GF-D8 (cell line): ENCODE measurements at regions not wholly inside any gene's neighbourhood (a gene's known extent, or its start where the extent isn't known, plus 50 kb on each side); places are given as distances from the start of the nearest gene placed in this dataset.

ENCODE experiments used
- DNase-seq: peaks from one replicate; lab custom pipeline; 2025; lab: John Stamatoyannopoulos, UW

- peak; percentile 65 for DNase-seq
These were observed 189.4 kb upstream of the RREB1 start for GRCh38 chr6:6918216-6918983.

- DNase-seq, result no peak
These were observed 188.6 kb upstream of the RREB1 start for GRCh38 chr6:6919173-6919572.

GRCh38 chr6:6920114-6920986 is 187.4 kb upstream of the RREB1 start:
- DNase-seq, result no peak

DNA sequence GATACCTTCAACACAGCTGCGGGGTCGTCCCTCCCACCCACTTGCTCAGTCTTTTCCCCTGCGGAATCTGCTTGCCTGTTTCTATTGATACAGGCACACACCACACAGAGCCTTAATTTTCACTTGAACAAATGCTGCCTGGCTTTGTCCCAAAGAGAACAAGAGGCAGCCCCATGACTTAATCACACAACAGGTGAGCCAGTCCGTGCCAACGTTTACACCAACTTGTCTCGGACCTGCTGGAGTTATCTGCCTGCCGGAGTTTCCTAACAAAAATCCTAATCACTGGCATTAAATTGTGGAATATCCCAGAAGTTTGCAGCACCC is 186.8 kb upstream of the RREB1 start:
- no peak for DNase-seq

DNA sequence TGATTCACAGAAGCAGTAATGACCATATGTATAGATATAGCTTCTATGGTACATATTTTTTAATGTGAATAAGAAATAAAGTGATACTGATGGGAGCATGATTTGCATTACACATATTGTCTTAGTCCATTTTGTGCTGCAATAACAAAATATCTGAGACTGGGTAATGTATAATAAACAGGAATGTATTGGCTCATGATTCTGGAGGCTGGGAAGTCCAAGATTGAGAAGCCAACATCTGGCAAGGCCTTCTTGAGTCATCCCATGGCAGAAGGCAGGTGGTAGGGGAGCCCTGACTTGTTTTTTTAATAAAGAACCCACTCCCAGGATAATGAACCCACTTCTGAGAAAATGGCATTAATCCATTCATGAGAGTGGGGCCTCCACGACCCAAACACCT is 185.6 kb upstream of the RREB1 start:
- no peak for DNase-seq

- DNase-seq, result no peak
These were observed 184.2 kb upstream of the RREB1 start for GRCh38 chr6:6923605-6924004.

- no peak for DNase-seq
These were observed 183.1 kb upstream of the RREB1 start for GRCh38 chr6:6924708-6925107.

GRCh38 chr6:6925391-6926164 is 182.2 kb upstream of the RREB1 start:
- no peak for DNase-seq

- DNase-seq, result peak; percentile 32
These were observed 180.9 kb upstream of the RREB1 start for GRCh38 chr6:6926856-6927255.

DNA sequence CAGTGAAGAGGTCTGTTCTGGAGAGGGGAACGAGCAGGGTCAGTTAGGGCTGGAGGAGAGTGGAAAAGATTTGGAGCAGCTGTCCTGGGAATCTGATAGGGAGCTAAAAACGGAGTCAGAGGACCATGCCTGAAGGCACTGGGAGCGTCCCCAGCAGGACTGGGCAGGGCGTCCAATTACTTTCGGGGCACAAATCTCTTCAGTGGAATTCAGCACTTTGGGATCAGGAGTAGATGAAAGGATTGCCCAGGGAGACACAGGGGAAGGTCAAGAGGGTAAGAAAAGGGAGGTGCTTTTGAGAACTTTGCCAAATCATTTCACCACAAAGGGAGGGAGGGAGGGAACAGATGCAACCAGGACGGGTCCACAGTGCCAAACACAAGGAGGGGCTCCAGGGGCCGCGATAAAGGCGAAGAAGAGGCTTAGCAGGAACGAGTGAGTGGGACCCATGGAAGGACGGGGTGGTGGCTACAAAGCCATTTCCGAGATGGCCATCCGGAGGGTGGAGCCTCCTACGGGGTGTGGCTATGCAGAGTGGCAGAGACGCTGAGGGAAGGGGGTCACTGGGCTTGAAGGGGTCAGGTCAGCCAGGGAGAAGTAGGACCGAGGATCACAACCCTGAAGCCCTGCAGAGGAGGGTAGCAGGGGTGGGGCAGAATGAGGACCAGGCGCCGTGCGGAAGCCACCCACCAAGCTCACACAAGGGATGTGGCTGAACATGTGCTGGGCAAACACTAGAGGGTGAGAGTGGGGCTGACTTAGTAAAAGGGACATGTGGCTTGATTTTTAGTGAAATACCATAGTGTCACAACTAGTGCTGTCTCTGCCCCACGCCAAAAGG is 180.0 kb upstream of the RREB1 start:
- DNase-seq, result no peak

- no peak for DNase-seq
These were observed 177.4 kb upstream of the RREB1 start for GRCh38 chr6:6930223-6930880.

GRCh38 chr6:6931071-6932025 is 176.4 kb upstream of the RREB1 start:
- no peak for DNase-seq

- DNase-seq, result no peak
These were observed 175.4 kb upstream of the RREB1 start for GRCh38 chr6:6932341-6932740.

DNA sequence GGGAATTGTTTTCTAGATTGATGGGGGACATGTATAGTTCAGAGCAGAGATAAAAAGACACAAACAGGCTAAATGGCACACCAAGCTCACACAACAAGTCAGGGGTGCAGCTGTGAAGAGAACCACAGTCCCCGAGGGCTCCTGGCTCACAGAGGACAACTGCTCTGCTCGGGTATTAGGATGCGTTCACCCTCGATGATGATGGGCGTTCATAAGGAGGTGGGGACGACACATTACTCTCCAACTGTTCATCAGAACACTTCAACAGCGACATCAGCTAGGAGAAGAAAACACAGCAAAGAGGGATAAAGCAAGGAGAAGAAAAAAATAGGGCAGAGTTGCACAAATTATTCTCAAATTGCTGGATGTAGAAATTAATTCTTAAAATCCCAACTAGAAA is 174.8 kb upstream of the RREB1 start:
- DNase-seq, result no peak

DNA sequence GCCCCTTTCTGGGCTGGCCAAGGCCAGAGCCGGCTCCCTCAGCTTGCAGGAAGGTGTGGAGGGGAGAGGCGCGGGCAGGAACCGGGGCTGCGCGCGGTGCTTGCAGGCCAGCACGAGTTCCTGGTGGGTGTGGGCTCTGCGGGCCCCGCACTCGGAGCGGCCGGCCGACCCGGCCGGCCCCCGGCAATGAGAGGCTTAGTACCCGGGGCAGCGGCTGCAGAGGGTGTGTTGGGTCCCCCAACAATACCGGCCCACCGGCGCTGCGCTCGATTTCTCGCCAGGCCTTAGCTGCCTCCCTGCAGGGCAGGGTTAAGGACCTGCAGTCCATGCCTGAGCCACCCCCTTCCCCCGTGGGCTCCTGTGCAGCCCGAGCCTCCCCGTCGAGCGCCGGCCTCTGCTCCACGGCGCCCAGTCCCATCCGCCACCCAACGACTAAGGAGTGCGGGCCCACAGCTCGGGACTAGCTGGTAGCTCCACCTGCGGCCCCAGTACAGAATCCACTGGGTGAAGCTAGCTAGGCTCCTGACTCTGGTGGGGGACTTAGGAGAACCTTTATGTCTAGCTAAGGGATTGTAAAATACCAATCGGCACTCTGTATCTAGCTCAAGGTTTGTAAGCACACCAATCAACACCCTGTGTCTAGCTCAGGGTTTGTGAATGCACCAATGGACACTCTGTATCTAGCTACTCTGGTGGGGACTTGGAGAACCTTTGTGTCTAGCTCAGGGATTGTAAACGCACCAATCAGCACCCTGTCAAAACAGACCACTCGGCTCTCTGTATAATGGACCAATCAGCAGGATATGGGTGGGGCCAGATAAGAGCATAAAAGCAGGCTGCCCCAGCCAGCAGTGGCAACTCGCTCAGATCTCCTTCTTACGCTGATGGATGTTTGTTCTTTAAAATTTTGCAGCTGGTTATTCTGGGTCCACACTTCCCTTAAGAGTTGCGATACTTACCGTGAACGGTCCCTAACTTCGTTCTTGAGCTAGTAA is 167.4 kb upstream of the RREB1 start:
- no peak for DNase-seq

DNA sequence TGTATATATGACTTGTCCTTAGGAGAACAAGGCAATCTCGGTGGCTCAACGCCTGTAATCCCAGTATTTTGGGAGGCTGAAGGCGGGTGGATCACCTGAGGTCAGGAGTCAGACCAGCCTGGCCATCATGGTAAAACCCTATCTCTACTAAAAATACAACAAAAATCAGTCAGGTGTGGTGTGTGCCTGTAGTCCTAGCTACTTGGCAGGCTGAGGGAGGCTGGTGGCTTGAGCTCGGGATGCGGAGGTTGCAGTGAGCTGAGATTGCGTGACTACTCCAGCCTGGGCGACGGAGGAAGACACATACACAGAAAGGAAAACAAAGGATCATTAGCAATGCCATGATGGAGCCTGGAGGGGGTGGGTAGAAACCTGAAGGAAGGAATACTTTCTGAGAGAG is 166.6 kb upstream of the RREB1 start:
- DNase-seq, result no peak

DNA sequence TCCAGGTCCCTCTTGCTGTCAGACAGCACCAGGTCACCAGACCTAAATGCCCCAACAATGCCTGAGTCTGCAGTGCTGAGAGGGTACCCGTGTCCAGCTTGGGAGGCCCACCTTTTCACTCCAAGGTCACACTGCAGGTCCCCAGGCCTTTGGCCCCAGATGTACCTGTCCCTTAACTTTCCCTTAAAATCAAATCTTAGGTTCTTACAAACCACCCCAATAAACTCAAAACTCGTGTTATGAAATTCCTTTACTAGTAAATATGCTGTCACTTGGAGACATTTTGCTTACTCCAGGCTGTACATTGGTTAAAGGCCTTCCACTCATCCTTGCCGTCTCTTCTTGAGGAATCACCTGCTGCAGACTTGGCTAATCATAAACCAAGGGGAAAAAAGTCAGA is 165.7 kb upstream of the RREB1 start:
- no peak for DNase-seq

DNA sequence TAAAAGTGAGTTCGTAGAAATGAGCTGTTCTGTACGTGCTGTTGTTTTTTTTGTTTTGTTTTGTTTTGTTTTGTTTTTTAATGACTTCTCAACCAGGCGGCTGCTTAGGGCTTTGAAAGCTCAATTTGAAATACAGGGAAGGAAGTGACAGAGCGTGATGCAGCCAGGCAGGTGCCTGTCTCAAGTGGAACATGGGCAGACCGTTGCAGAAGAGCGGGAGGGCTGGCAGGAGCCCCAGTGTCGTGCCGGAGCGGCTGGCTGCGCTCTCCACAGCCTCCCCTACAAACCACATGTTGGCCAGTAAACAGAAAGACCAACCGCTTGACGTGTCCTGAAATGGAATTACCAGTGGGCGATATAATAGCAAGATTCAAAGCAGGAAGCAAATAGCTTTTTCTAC is 164.9 kb upstream of the RREB1 start:
- DNase-seq, result peak; percentile 98

DNA sequence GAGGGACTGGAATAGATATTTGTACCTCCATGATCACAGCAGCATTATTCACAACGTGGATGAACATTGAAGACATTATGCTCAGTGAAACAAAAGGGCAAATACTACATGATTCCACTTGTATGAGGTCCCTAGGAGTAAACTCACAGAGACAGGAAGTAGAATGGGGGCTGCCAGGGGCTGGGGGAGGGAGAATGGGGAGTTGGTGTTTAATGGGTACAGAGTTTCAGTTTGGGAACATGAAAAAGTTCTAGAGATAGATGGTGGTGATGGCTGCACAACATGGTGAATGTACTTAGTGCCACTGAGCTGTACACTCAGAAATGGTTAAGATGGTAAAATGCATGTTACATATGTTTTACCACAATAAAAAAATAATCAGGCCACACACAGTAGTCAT is 164.3 kb upstream of the RREB1 start:
- DNase-seq, result no peak
